H1 (cell line): ENCODE measurements at regions not wholly inside any gene's neighbourhood (a gene's known extent, or its start where the extent isn't known, plus 50 kb on each side); places are given as distances from the start of the nearest gene placed in this dataset.

ENCODE experiments used
- CTCF ChIA-PET: fragments of 300-600 bp; sonication (Branson Sonifier 250); formaldehyde crosslinking; loops from one replicate; lab custom pipeline; 2021; ENCODE audit not compliant: partially characterized antibody; lab: Charles Lee
- POLR2A ChIA-PET: fragments of 300-600 bp; sonication (Branson Sonifier 250); formaldehyde crosslinking; loops from one replicate; lab custom pipeline; 2021; ENCODE audit warnings: inconsistent platforms; ENCODE audit not compliant: partially characterized antibody; lab: Charles Lee
- DNase-seq, 2 experiments: peaks; one replicate each; pipeline versions ENCODE4 v3.0.0 to v3.0.0-alpha.2; 2010 to 2022; ENCODE audit warnings: low spot score in 2 of 2, low read depth in 1 of 2, mixed read lengths in 1 of 2
- FAIRE-seq: peaks from 2 replicates; lab custom pipeline; 2011; peaks lifted over from hg19 to GRCh38; lab: Jason Lieb, UNC
- H2AFZ ChIP-seq: 2 replicates; pipeline ENCODE4 v1.8.1; 2012; ENCODE audit warnings: low read length, inconsistent platforms
- H2AK5ac ChIP-seq: 2 replicates; pipeline ENCODE4 v1.6.1; 2013; ENCODE audit warnings: low read depth, low read length
- H2BK120ac ChIP-seq: replicated peaks from 2 replicates; pipeline ENCODE3; 2013; ENCODE audit warnings: low read depth, low read length, inconsistent platforms
- H2BK12ac ChIP-seq: 2 replicates; pipeline ENCODE4 v1.6.1; 2013; ENCODE audit warnings: low read depth, low read length
- H2BK15ac ChIP-seq: 2 replicates; pipeline ENCODE4 v1.6.1; 2013; ENCODE audit warnings: low read length
- H2BK20ac ChIP-seq: 2 replicates; pipeline ENCODE4 v1.6.1; 2013; ENCODE audit warnings: low read length
- H2BK5ac ChIP-seq: 2 replicates; pipeline ENCODE4 v1.6.1; 2013; ENCODE audit warnings: low read depth, low read length
- H3K14ac ChIP-seq: 2 replicates; pipeline ENCODE4 v1.6.1; 2013; ENCODE audit warnings: inconsistent platforms; ENCODE audit not compliant: insufficient read length
- H3K18ac ChIP-seq: 2 replicates; pipeline ENCODE4 v1.6.1; 2013; ENCODE audit warnings: low read length; ENCODE audit errors: extremely low read depth
- H3K23ac ChIP-seq: 2 replicates; pipeline ENCODE4 v1.6.1; 2013; ENCODE audit warnings: inconsistent platforms; ENCODE audit not compliant: insufficient read length
- H3K23me2 ChIP-seq: 2 replicates; pipeline ENCODE4 v1.6.1; 2013; ENCODE audit warnings: low read depth, low read length
- H3K27ac ChIP-seq: 2 replicates; pipeline ENCODE4 v1.6.1; 2011; ENCODE audit warnings: low read depth, low read length, inconsistent platforms
- H3K27me3 ChIP-seq, 4 experiments: replicated peaks in 1 of 4; 1 replicate in 1 of 4; 2 replicates in 3 of 4; pipeline versions ENCODE4 v1.6.1 to v1.8.1; 2011 to 2013; ENCODE audit warnings: low read length in 3 of 4, mild to moderate bottlenecking in 3 of 4, inconsistent platforms in 2 of 4, mixed read lengths in 2 of 4, moderate library complexity in 1 of 4; ENCODE audit not compliant: control insufficient read depth in 3 of 4, insufficient read depth in 3 of 4; ENCODE audit errors: extremely low read depth in 1 of 4
- H3K36me3 ChIP-seq, 4 experiments: 2 replicates each; pipeline versions ENCODE4 v1.6.1 to v1.8.1; 2011 to 2013; ENCODE audit warnings: mild to moderate bottlenecking in 4 of 4, low read length in 3 of 4, moderate library complexity in 2 of 4, control low read depth in 1 of 4, inconsistent platforms in 1 of 4; ENCODE audit not compliant: insufficient read depth in 4 of 4, control insufficient read depth in 2 of 4
- H3K4ac ChIP-seq: replicated peaks from 2 replicates; pipeline ENCODE3; 2013; ENCODE audit warnings: low read length, low read depth, mixed read lengths, inconsistent platforms; ENCODE audit not compliant: insufficient read length
- H3K4me1 ChIP-seq, 4 experiments: replicated peaks in 1 of 4; 1 replicate in 1 of 4; 2 replicates in 3 of 4; pipeline versions ENCODE4 v1.6.1 to v1.8.1; 2011 to 2013; ENCODE audit warnings: low read length in 3 of 4, inconsistent platforms in 2 of 4, mixed read lengths in 1 of 4; ENCODE audit not compliant: insufficient read depth in 4 of 4, control insufficient read depth in 3 of 4
- H3K4me2 ChIP-seq, 2 experiments: 2 replicates each; pipeline versions ENCODE4 v1.6.1 to v1.8.1; 2011 to 2013; ENCODE audit warnings: low read depth in 2 of 2, low read length in 2 of 2, control low read depth in 1 of 2, inconsistent platforms in 1 of 2, mild to moderate bottlenecking in 1 of 2; ENCODE audit not compliant: insufficient read depth in 1 of 2
- H3K4me3 ChIP-seq, 4 experiments: fragments of 200-600, 300-600 bp in 1 of 4; sonication (generic), shearing (Covaris generic), sonication (Bioruptor Twin) in 1 of 4; 2 replicates each; pipeline versions ENCODE4 v1.5.1 to v1.8.1; 2011 to 2016; ENCODE audit warnings: low read length in 4 of 4, low read depth in 3 of 4, control low read depth in 2 of 4, inconsistent platforms in 2 of 4, mild to moderate bottlenecking in 2 of 4, mixed read lengths in 1 of 4, moderate library complexity in 1 of 4; ENCODE audit not compliant: insufficient read depth in 2 of 4; ENCODE audit errors: extremely low read depth in 1 of 4
- H3K56ac ChIP-seq: replicated peaks from 2 replicates; pipeline ENCODE3; 2013; ENCODE audit warnings: low read depth, mild to moderate bottlenecking, mixed read lengths, low read length, inconsistent platforms; ENCODE audit not compliant: insufficient read length
- H3K79me1 ChIP-seq: 2 replicates; pipeline ENCODE4 v1.6.1; 2013; ENCODE audit warnings: low read depth, low read length, control low read depth
- H3K79me2 ChIP-seq, 2 experiments: 2 replicates each; pipeline versions ENCODE4 v1.6.1 to v1.8.1; 2012 to 2013; ENCODE audit warnings: low read length in 2 of 2, mild to moderate bottlenecking in 2 of 2, inconsistent platforms in 1 of 2; ENCODE audit not compliant: insufficient read depth in 2 of 2, control insufficient read depth in 1 of 2
- H3K9ac ChIP-seq, 4 experiments: replicated peaks in 1 of 4; 1 replicate in 1 of 4; 2 replicates in 3 of 4; pipeline versions ENCODE4 v1.6.1 to v1.8.1; 2011 to 2013; ENCODE audit warnings: low read depth in 3 of 4, low read length in 3 of 4, control low read depth in 2 of 4, mild to moderate bottlenecking in 2 of 4, moderate library complexity in 2 of 4, inconsistent platforms in 1 of 4; ENCODE audit errors: extremely low read depth in 1 of 4
- H3K9me3 ChIP-seq, 2 experiments: 2 replicates each; pipeline versions ENCODE4 v1.6.1 to v1.8.1; 2012 to 2013; ENCODE audit warnings: mild to moderate bottlenecking in 2 of 2, moderate library complexity in 2 of 2, control low read depth in 1 of 2, inconsistent platforms in 1 of 2, low read depth in 1 of 2, low read length in 1 of 2, mixed read lengths in 1 of 2; ENCODE audit not compliant: insufficient read depth in 2 of 2
- H4K20me1 ChIP-seq, 2 experiments: replicated peaks in 1 of 2; 2 replicates each; pipeline versions ENCODE3 to v1.8.1; 2011 to 2013; ENCODE audit warnings: inconsistent platforms in 2 of 2, low read length in 2 of 2, mild to moderate bottlenecking in 1 of 2; ENCODE audit not compliant: insufficient read depth in 2 of 2, control insufficient read depth in 1 of 2
- H4K5ac ChIP-seq: 2 replicates; pipeline ENCODE4 v1.6.1; 2013; ENCODE audit warnings: low read length, low read depth, mixed read lengths, inconsistent platforms; ENCODE audit not compliant: insufficient read length
- H4K8ac ChIP-seq: 2 replicates; pipeline ENCODE4 v1.8.0; 2013; ENCODE audit warnings: mild to moderate bottlenecking, moderate library complexity, low read length, inconsistent platforms; ENCODE audit not compliant: insufficient read depth; ENCODE audit errors: extremely low read depth
- H4K91ac ChIP-seq: replicated peaks from 2 replicates; pipeline ENCODE3; 2013; ENCODE audit warnings: low read length, mixed read lengths, inconsistent platforms; ENCODE audit not compliant: insufficient read length
- CBX8 ChIP-seq: fragments of 300-800, 300-1000 bp; sonication (generic); IDR thresholded peaks from 2 replicates; pipeline ENCODE4 v1.7.1; 2016; ENCODE audit warnings: low read depth, low read length, borderline replicate concordance
- EZH2 ChIP-seq: fragments of 200-600 bp; sonication (generic); IDR thresholded peaks from 2 replicates; pipeline ENCODE4 v1.7.1; 2012; ENCODE audit warnings: low read depth, mild to moderate bottlenecking, moderate library complexity, low read length, inconsistent platforms; ENCODE audit not compliant: severe bottlenecking
- FOSL1 ChIP-seq: IDR thresholded peaks from 2 replicates; pipeline ENCODE4 v1.6.1; 2011; ENCODE audit warnings: mild to moderate bottlenecking, low read depth, low read length, moderate library complexity; ENCODE audit not compliant: insufficient read depth
- GABPA ChIP-seq: IDR thresholded peaks from 2 replicates; pipeline ENCODE4 v1.6.1; 2011; ENCODE audit warnings: mild to moderate bottlenecking, low read length, moderate library complexity, borderline replicate concordance; ENCODE audit not compliant: insufficient read depth
- KDM4A ChIP-seq: IDR thresholded peaks from one replicate; pipeline ENCODE4 v1.7.1; 2012; ENCODE audit warnings: low read depth, mild to moderate bottlenecking, moderate library complexity, low read length, inconsistent platforms; ENCODE audit not compliant: severe bottlenecking
- POLR2A ChIP-seq, 2 experiments: IDR thresholded peaks; 1 replicate in 1 of 2; 2 replicates in 1 of 2; pipeline ENCODE4 v1.6.1; 2011; ENCODE audit warnings: low read depth in 2 of 2, low read length in 2 of 2, mild to moderate bottlenecking in 2 of 2; ENCODE audit errors: control extremely low read depth in 1 of 2
- POU5F1 ChIP-seq: IDR thresholded peaks from 2 replicates; pipeline ENCODE4 v1.6.1; 2011; ENCODE audit warnings: low read depth, mild to moderate bottlenecking, low read length, moderate library complexity
- RBBP5 ChIP-seq: IDR thresholded peaks from 2 replicates; pipeline ENCODE4 v1.7.1; 2012; ENCODE audit warnings: low read depth, mild to moderate bottlenecking, inconsistent platforms, low read length, moderate library complexity, borderline replicate concordance
- SIN3A ChIP-seq, 2 experiments: IDR thresholded peaks in 1 of 2; conservative IDR thresholded peaks in 1 of 2; 2 replicates each; pipeline ENCODE4 v1.6.1; 2011 to 2012; ENCODE audit warnings: low read length in 2 of 2, improper control_type of control experiment in 1 of 2, low read depth in 1 of 2, mild to moderate bottlenecking in 1 of 2
- TAF7 ChIP-seq: optimal IDR thresholded peaks from 2 replicates; pipeline ENCODE3; 2011; ENCODE audit warnings: low read depth, mild to moderate bottlenecking, inconsistent platforms, low read length, moderate library complexity, borderline replicate concordance
- TCF12 ChIP-seq: IDR thresholded peaks from 2 replicates; pipeline ENCODE4 v1.6.1; 2011; ENCODE audit warnings: low read depth, mild to moderate bottlenecking, low read length
- TEAD4 ChIP-seq: IDR thresholded peaks from 2 replicates; pipeline ENCODE4 v1.6.1; 2012; ENCODE audit warnings: low read depth, low read length, inconsistent platforms, mixed read lengths
- YY1 ChIP-seq: IDR thresholded peaks from 2 replicates; pipeline ENCODE4 v1.6.1; 2011; ENCODE audit warnings: low read depth, mild to moderate bottlenecking, low read length
- WGBS, 2 experiments: shearing (Covaris generic) in 1 of 2; methylation state at CpG; one replicate each; pipeline versions ENCODE4 v1.1.6 to v1.1.7; 2013 to 2015; ENCODE audit warnings: low lambda C conversion rate in 2 of 2, mixed read lengths in 2 of 2, inconsistent platforms in 1 of 2, low coverage in 1 of 2, missing lambda C conversion rate in 1 of 2; ENCODE audit not compliant: insufficient replicate concordance in 2 of 2, insufficient coverage in 1 of 2, insufficient read length in 1 of 2; ENCODE audit errors: extremely low coverage in 1 of 2, missing lambda C conversion rate in 1 of 2; 5-methylcytosine and 5-hydroxymethylcytosine counted together

GRCh38 chr12:22810036-22810435 is 185.1 kb downstream of the ETNK1 start:
- Histone ChIP-seq H3K18ac (no peak overlapping the region), H4K8ac (no peak overlapping the region), H4K20me1 (no peaks in the 10 kb centered on the region), H3K4me2 (no peak overlapping the region), H3K23ac (no peak overlapping the region), H3K4me3 (no peak overlapping the region), H3K4ac (no peak overlapping the region), H2BK20ac (no peak overlapping the region), H2BK120ac (no peak overlapping the region), H3K27me3 (no peaks in the 10 kb centered on the region), H3K79me2 (no peaks in the 10 kb centered on the region), H3K27ac (no peak overlapping the region), H3K14ac (no peak overlapping the region), H4K91ac (no peak overlapping the region), H3K9ac (no peak overlapping the region), H3K4me1 (peaks cover 0 to 3% (median 0%) of the 10 kb centered on the region in 4 experiments; a peak in 1 of 7 replicates), H3K9me3 (no peaks in the 10 kb centered on the region), H3K79me1 (no peaks in the 10 kb centered on the region), H2AFZ (no peak overlapping the region), H3K56ac (no peak overlapping the region), H2BK12ac (no peak overlapping the region), H2AK5ac (no peak overlapping the region), H2BK15ac (no peak overlapping the region), H2BK5ac (no peak overlapping the region), H3K36me3 (no peaks in the 10 kb centered on the region), H4K5ac (no peak overlapping the region), H3K23me2 (no peaks in the 10 kb centered on the region; the same call in 1 of the 2 replicates)
- DNase-seq = no peak
- CTCF ChIA-PET = no interaction called here
- FAIRE-seq = no peak
- POLR2A ChIA-PET = no interaction called here
- TF ChIP-seq POU5F1 (no peak), GABPA (no peak), FOSL1 (no peak), TAF7 (no peak), TEAD4 (no peak), POLR2A (IDR thresholded peaks at IDR 0.05; ENCODE audit: control extremely low read depth in 1 of 2, low read depth in 2 of 2, low read length in 2 of 2) (no peak), EZH2 (no peak), RBBP5 (no peak), YY1 (no peak), CBX8 (no peak), SIN3A (conservative IDR thresholded peaks at IDR 0.05 in 1 of 2, IDR thresholded peaks at IDR 0.05 in 1 of 2; ENCODE audit: low read depth in 1 of 2, low read length in 2 of 2) (no peak), TCF12 (no peak), KDM4A (no peak)
- WGBS, 2 experiments = 98% methylated on average over 2 of the region's 2 CpGs; no CpG with 5 or more reads in 1 of the 2 experiments
